K562 (cell line): ENCODE measurements at regions not wholly inside any gene's neighbourhood (a gene's known extent, or its start where the extent isn't known, plus 50 kb on each side); places are given as distances from the start of the nearest gene placed in this dataset.

ENCODE experiments used
- ATAC-seq: fragments of 200-7000 bp; cut with Tn5 transposase; 3 replicates; pipeline ENCODE4 v1.9.1; 2020; ENCODE audit warnings: moderate library complexity
- BruUV-seq: library from RNA; stranded (reverse); fragments of 400-500 nt; replicated peaks from 2 replicates; lab custom pipeline; 2021; lab: Mats Ljungman, UMichigan
- CTCF ChIA-PET: fragments of 300-600 bp; formaldehyde crosslinking; extraction: SDS; loops from one replicate; lab custom pipeline; 2021; ENCODE audit warnings: low intra/inter-chr PET ratio; lab: Yijun Ruan, JAX
- POLR2A ChIA-PET: fragments of 300-600, 350-650 bp; sonication (Branson Sonifier 250); formaldehyde crosslinking; extraction: SDS; loops from one replicate; lab custom pipeline; 2021; ENCODE audit warnings: antibody characterized with exemption, inconsistent platforms; lab: Yijun Ruan, JAX
- DNase-seq, 4 experiments: peaks; one replicate each; pipeline versions ENCODE4 v3.0.0 to v3.0.0-alpha.2; 2011 to 2018; ENCODE audit warnings: low spot score in 3 of 4, mixed read lengths in 3 of 4; ENCODE audit errors: extremely low read depth in 1 of 4
- FAIRE-seq: peaks from 2 replicates; lab custom pipeline; 2011; peaks lifted over from hg19 to GRCh38; lab: Jason Lieb, UNC
- H2AFZ ChIP-seq: 2 replicates; pipeline ENCODE4 v1.6.0; 2011; ENCODE audit warnings: low read depth, low read length, control low read depth, inconsistent platforms
- H3K27ac ChIP-seq: fragments of 200-600 bp; 3 replicates; pipeline ENCODE4 v1.8.0; 2011; ENCODE audit warnings: low read depth, mild to moderate bottlenecking, control low read depth, inconsistent platforms, low read length, moderate library complexity, mixed read lengths; ENCODE audit errors: extremely low read depth
- H3K27me3 ChIP-seq, 2 experiments: fragments of 300-600 bp in 1 of 2; 2 replicates in 1 of 2; 3 replicates in 1 of 2; pipeline versions ENCODE4 v1.6.0 to v1.8.0; 2011; ENCODE audit warnings: inconsistent platforms in 2 of 2, low read length in 2 of 2, mild to moderate bottlenecking in 1 of 2, mixed read lengths in 1 of 2, moderate library complexity in 1 of 2; ENCODE audit not compliant: control insufficient read depth in 2 of 2, insufficient read depth in 2 of 2
- H3K36me3 ChIP-seq: fragments of 300-600 bp; 3 replicates; pipeline ENCODE4 v1.8.0; 2011; ENCODE audit warnings: mild to moderate bottlenecking, low read length, inconsistent platforms; ENCODE audit not compliant: control insufficient read depth, insufficient read depth
- H3K4me1 ChIP-seq, 2 experiments: fragments of 200-600 bp in 1 of 2; replicated peaks in 1 of 2; 2 replicates in 1 of 2; 3 replicates in 1 of 2; pipeline versions ENCODE4 v1.5.1 to v1.8.0; 2011; ENCODE audit warnings: inconsistent platforms in 2 of 2, low read length in 2 of 2, mild to moderate bottlenecking in 1 of 2, mixed read lengths in 1 of 2, moderate library complexity in 1 of 2; ENCODE audit not compliant: control insufficient read depth in 2 of 2, insufficient read depth in 2 of 2
- H3K4me2 ChIP-seq: 2 replicates; pipeline ENCODE4 v1.6.1; 2011; ENCODE audit warnings: low read length, control low read depth, inconsistent platforms, mixed read lengths; ENCODE audit not compliant: insufficient read depth
- H3K4me3 ChIP-seq: fragments of 200-600 bp; sonication (generic), shearing (Covaris generic); 2 replicates; pipeline ENCODE4 v1.5.1; 2016; ENCODE audit warnings: control low read depth, inconsistent platforms
- H3K79me2 ChIP-seq: fragments of 200-600 bp; 3 replicates; pipeline ENCODE4 v1.8.0; 2011; ENCODE audit warnings: low read length, inconsistent platforms; ENCODE audit not compliant: control insufficient read depth, insufficient read depth
- H3K9ac ChIP-seq, 2 experiments: 2 replicates each; pipeline versions ENCODE4 v1.6.0 to v1.6.1; 2011; ENCODE audit warnings: low read depth in 2 of 2, low read length in 2 of 2, control low read depth in 1 of 2, inconsistent platforms in 1 of 2, mild to moderate bottlenecking in 1 of 2, mixed read lengths in 1 of 2; ENCODE audit not compliant: insufficient read depth in 1 of 2
- H3K9me1 ChIP-seq: one replicate; pipeline ENCODE4 v1.6.0; 2011; ENCODE audit warnings: inconsistent platforms, mild to moderate bottlenecking, low read length, moderate library complexity; ENCODE audit not compliant: control insufficient read depth, insufficient read depth
- H3K9me3 ChIP-seq: replicated peaks from 2 replicates; pipeline ENCODE4 v1.5.1; 2011; ENCODE audit warnings: low read depth, low read length, inconsistent platforms; ENCODE audit not compliant: control insufficient read depth, insufficient read depth
- H4K20me1 ChIP-seq: replicated peaks from 2 replicates; pipeline ENCODE4 v1.6.1; 2011; ENCODE audit warnings: low read length, inconsistent platforms, mixed read lengths; ENCODE audit not compliant: control insufficient read depth, insufficient read depth
- BDP1 ChIP-seq: IDR thresholded peaks from 3 replicates; pipeline ENCODE4 v1.6.1; 2011; ENCODE audit not compliant: insufficient read length, insufficient read depth
- BRD9 ChIP-seq: fragments of 450-650 bp; IDR thresholded peaks from 2 replicates; pipeline ENCODE4 v1.6.1; 2018; ENCODE audit warnings: low read depth; ENCODE audit not compliant: partially characterized antibody
- GATA2 ChIP-seq: sonication (generic); formaldehyde crosslinking; IDR thresholded peaks from 2 replicates; pipeline ENCODE4 v1.4.0; 2020; ENCODE audit warnings: mild to moderate bottlenecking, missing genetic modification reagents
- HEY1 ChIP-seq: fragments of 250-450 bp; sonication (Bioruptor Pico); IDR thresholded peaks from 2 replicates; pipeline ENCODE4 v1.5.0; 2020; ENCODE audit warnings: mild to moderate bottlenecking, moderate library complexity, borderline replicate concordance
- HMGXB4 ChIP-seq: sonication (generic); formaldehyde crosslinking; IDR thresholded peaks from 2 replicates; pipeline ENCODE4 v1.8.1; 2023; ENCODE audit warnings: mild to moderate bottlenecking, missing genetic modification reagents
- IFI16 ChIP-seq: fragments of 250-450 bp; sonication (Bioruptor Pico); IDR thresholded peaks from 2 replicates; pipeline ENCODE4 v2.1.2; 2022; ENCODE audit warnings: mild to moderate bottlenecking, inconsistent platforms
- LARP7 ChIP-seq: fragments of 450-650 bp; IDR thresholded peaks from 2 replicates; pipeline ENCODE4 v1.6.1; 2016
- LEF1 ChIP-seq: fragments of 450-650 bp; IDR thresholded peaks from 2 replicates; pipeline ENCODE4 v1.6.1; 2016; ENCODE audit warnings: mild to moderate bottlenecking
- NR2F6 ChIP-seq: fragments of 450-650 bp; formaldehyde crosslinking; IDR thresholded peaks from 2 replicates; pipeline ENCODE4 v1.4.0; 2020; ENCODE audit warnings: mild to moderate bottlenecking
- PHF21A ChIP-seq: fragments of 450-650 bp; IDR thresholded peaks from 2 replicates; pipeline ENCODE4 v1.6.1; 2017; ENCODE audit warnings: low read depth, borderline replicate concordance
- POLR2H ChIP-seq: IDR thresholded peaks from 2 replicates; pipeline ENCODE4 v1.6.1; 2016; ENCODE audit warnings: missing genetic modification characterization, low read depth, mild to moderate bottlenecking, control low read depth, missing compliant biosample characterization, moderate library complexity
- THRAP3 ChIP-seq: fragments of 450-650 bp; IDR thresholded peaks from 2 replicates; pipeline ENCODE4 v1.6.1; 2016; ENCODE audit warnings: mild to moderate bottlenecking, inconsistent platforms, borderline replicate concordance
- XRCC4 ChIP-seq: IDR thresholded peaks from one replicate; pipeline ENCODE4 v1.6.1; 2011; ENCODE audit not compliant: insufficient read depth, insufficient read length; ENCODE audit errors: extremely low read depth
- ZNF239 ChIP-seq: fragments of 250-450 bp; sonication (Bioruptor Pico); IDR thresholded peaks from 2 replicates; pipeline ENCODE4 v1.4.0; 2020; ENCODE audit warnings: mild to moderate bottlenecking
- ZNF384 ChIP-seq: IDR thresholded peaks from 2 replicates; pipeline ENCODE4 v1.6.1; 2012; ENCODE audit warnings: low read depth, low read length, improper control_type of control experiment
- ZNF766 ChIP-seq: fragments of 200-800 bp; sonication (Bioruptor generic); conservative IDR thresholded peaks from 2 replicates; pipeline ENCODE4 v1.6.1; 2016; ENCODE audit warnings: missing genetic modification characterization, missing compliant biosample characterization
- WGBS: fragments of 100-300 bp; shearing (Covaris generic); methylation state at CpG from one replicate; pipeline ENCODE4 v1.1.6; 2016; ENCODE audit warnings: low coverage, mixed read lengths; ENCODE audit not compliant: insufficient coverage; ENCODE audit errors: missing lambda C conversion rate; 5-methylcytosine and 5-hydroxymethylcytosine counted together
- in situ Hi-C: fragments of 300-500 bp; cut with MboI; formaldehyde crosslinking; loops from 4 replicates; pipeline ENCODE4 v1.15.0; 2018; ENCODE audit warnings: inconsistent platforms, mixed read lengths
- intact Hi-C: fragments of 100-400 bp; cut with micrococcal nuclease; formaldehyde crosslinking; loops from 2 replicates; pipeline ENCODE4 v1.14.2; 2022
- TF ChIP-seq, protein P1 (sequence below), 2 experiments: fragments of 450-650 bp; IDR thresholded peaks; 2 replicates each; pipeline ENCODE4 v1.6.1; 2016

DNA sequence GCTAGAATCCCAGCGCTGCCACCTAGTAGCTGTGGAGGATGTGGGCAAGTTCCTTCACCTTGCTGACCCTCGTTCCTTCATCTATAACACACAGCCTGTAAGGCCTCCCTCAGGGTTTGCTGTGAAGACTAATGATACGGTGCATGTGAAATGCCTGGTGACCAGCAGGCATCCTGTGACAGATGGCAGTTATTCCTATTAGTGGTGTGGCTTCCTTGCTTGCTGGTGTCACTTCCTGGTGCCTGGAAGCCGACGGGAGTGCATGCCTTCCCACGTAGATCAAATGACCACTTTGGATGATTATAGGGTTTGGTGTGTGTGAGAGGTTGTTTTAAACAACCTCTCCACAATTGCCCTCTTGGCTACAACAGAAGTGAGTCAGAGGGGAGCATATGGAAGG, 894.9 kb downstream of the VRK1 start:
- H3K9ac ChIP-seq = no peak overlapping the region
- POLR2A ChIA-PET = no interaction called here
- in situ Hi-C loops = no loop called here

More for the DNA sequence above, 894.9 kb downstream of the VRK1 start:
- WGBS = 0% methylated on average over 5 of the region's 6 CpGs
- TF ChIP-seq BDP1 (no peak), LEF1 (no peak), THRAP3 (no peak), NR2F6 (CRISPR knock-in tag) (no peak), POLR2H (tag) (no peak), LARP7 (no peak), BRD9 (no peak), PHF21A (no peak), HMGXB4 (CRISPR knock-in tag) (no peak), ZNF239 (no peak), IFI16 (no peak), XRCC4 (no peak), ZNF766 (no peak), HEY1 (CRISPR knock-in tag) (no peak), ZNF384 (no peak), GATA2 (no peak)
- TF ChIP-seq, protein P1, sequence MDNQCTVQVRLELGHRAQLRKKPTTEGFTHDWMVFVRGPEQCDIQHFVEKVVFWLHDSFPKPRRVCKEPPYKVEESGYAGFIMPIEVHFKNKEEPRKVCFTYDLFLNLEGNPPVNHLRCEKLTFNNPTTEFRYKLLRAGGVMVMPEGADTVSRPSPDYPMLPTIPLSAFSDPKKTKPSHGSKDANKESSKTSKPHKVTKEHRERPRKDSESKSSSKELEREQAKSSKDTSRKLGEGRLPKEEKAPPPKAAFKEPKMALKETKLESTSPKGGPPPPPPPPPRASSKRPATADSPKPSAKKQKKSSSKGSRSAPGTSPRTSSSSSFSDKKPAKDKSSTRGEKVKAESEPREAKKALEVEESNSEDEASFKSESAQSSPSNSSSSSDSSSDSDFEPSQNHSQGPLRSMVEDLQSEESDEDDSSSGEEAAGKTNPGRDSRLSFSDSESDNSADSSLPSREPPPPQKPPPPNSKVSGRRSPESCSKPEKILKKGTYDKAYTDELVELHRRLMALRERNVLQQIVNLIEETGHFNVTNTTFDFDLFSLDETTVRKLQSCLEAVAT (IDR thresholded peaks at IDR 0.05) = no peak
- H3K9me1 ChIP-seq = no peaks in the 10 kb centered on the region
- H3K27ac ChIP-seq = no peak overlapping the region
- no TSS peak for BruUV-seq
- intact Hi-C loops = no loop called here
- no peaks in the 10 kb centered on the region for H3K36me3 ChIP-seq
- FAIRE-seq (no peak), ATAC-seq (no peak), DNase-seq (no peak)
- CTCF ChIA-PET = no interaction called here
- no peaks in the 10 kb centered on the region for H3K9me3 ChIP-seq
- no peak overlapping the region for H2AFZ ChIP-seq
- no peaks in the 10 kb centered on the region for H4K20me1 ChIP-seq
- no peaks in the 10 kb centered on the region for H3K4me1 ChIP-seq
- H3K4me2 ChIP-seq = no peak overlapping the region
- H3K79me2 ChIP-seq = no peaks in the 10 kb centered on the region
- no peaks in the 10 kb centered on the region for H3K27me3 ChIP-seq
- H3K4me3 ChIP-seq = no peak overlapping the region
